Epithelial cell of proximal tubule (primary cell): ENCODE measurements at regions not wholly inside any gene's neighbourhood (a gene's known extent, or its start where the extent isn't known, plus 50 kb on each side); places are given as distances from the start of the nearest gene placed in this dataset.
"Not testable (repeated sequence)": the region's sequence is repeated elsewhere in the genome, so short reads cannot be mapped to it uniquely, and the experiment has no call there.

ENCODE experiments used
- DNase-seq: peaks from one replicate; pipeline ENCODE4 v3.0.0-alpha.2; 2011; ENCODE audit warnings: low read depth
- H3K4me3 ChIP-seq: 2 replicates; pipeline ENCODE4 v1.5.1; 2011; ENCODE audit warnings: low read depth, mild to moderate bottlenecking, low read length
- CTCF ChIP-seq: conservative IDR thresholded peaks from 2 replicates; pipeline ENCODE4 v1.5.1; 2012; ENCODE audit warnings: low read depth, mild to moderate bottlenecking, low read length

GRCh38 chrX:65098851-65099250 lies 122.6 kb upstream of the ZC4H2 start:
- H3K4me3 ChIP-seq: no peak overlapping the region
- no peak for TF ChIP-seq CTCF
- no peak for DNase-seq

GRCh38 chrX:65093658-65094057 lies 117.4 kb upstream of the ZC4H2 start:
- TF ChIP-seq CTCF: no peak
- no peak overlapping the region for H3K4me3 ChIP-seq
- no peak for DNase-seq

- DNase-seq: no peak
- no peak for TF ChIP-seq CTCF
- no peak overlapping the region for H3K4me3 ChIP-seq
Measured at GRCh38 chrX:65073233-65073632, 97.0 kb upstream of the ZC4H2 start.

- no peak for DNase-seq
- H3K4me3 ChIP-seq: no peak overlapping the region
- no peak for TF ChIP-seq CTCF
Measured at GRCh38 chrX:65072590-65072989, 96.3 kb upstream of the ZC4H2 start.

GRCh38 chrX:65058626-65059025 lies 82.4 kb upstream of the ZC4H2 start:
- not testable (repeated sequence) for H3K4me3 ChIP-seq, DNase-seq

DNA sequence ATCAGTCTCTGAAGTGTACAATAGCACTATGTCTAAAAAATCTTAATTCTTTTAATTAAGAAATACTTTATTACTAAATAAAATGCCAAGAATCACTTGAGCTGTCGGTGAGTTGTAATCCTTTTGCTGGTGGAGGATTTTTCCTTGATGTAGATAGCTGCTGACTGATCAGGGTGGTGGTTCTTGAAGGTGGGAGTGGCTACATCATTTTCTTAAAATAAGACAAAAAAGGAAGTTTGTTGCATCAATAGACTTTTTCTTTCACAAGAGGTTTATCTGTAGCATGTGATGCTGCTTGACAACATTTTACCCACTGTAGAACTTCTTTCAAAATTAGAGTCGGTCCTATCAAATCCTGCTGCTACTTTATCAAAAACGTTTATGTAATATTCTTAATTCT lies 68.8 kb upstream of the ZC4H2 start:
- no peak for TF ChIP-seq CTCF
- DNase-seq: no peak
- H3K4me3 ChIP-seq: no peak overlapping the region

DNA sequence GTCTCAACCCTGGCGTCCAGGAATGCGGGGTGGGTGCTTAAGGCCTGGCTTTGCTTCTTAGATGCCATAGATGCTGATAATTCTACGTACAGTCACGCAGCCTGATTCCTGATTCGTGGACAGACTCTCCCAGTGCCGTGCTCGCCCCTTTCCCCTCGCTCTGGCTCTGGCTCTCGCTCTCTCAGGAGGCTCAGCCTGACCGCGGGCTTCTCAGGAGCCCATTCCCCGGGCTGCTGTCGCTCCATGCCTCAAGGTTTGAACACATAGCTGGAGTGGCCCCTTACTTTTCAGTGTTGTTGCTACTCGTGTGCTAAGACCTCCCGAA lies 59.2 kb upstream of the ZC4H2 start:
- DNase-seq: no peak
- H3K4me3 ChIP-seq: peak overlapping the region; percentile 67
- TF ChIP-seq CTCF: no peak
